ENCODE measurements at regions not wholly inside any gene's neighbourhood (a gene's known extent, or its start where the extent isn't known, plus 50 kb on each side); places are given as distances from the start of the nearest gene placed in this dataset.
A peak's percentile ranks its signal among the peaks of the same experiment; 100 is the strongest.

DNA sequence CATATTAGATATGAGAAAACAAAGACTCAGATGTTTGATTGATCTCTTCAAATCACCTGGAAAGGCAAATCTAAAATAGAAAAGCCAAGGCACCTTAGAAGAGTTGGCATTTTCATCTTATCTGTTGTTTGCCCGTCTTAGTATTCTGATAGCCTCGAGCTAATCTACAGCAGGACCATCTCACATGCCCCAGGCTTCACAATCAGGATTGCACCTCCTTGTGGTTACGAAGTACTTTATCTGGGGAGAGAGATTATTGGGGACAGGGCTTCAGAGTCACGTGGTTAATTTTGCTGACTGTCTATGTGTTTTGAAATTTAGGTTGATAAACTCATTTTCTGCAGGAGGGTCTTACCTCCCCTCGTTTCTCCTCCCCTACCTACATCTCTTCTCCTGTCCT lies 313.1 kb upstream of the ANXA10 start:
- Histone ChIP-seq H3K27me3 (ENCODE audit: insufficient read depth, low read length, poor library complexity, severe bottlenecking) (no peaks in the 10 kb centered on the region), H3K9me3 (ENCODE audit: insufficient read depth, low read depth, low read length) (no peaks in the 10 kb centered on the region), H3K9ac (ENCODE audit: low read depth, low read length, poor library complexity, severe bottlenecking) (no peak overlapping the region), H3F3A (ENCODE audit: low read depth) (no peaks in the 10 kb centered on the region), H3K9me2 (replicated peaks; ENCODE audit: low read depth, low read length) (no peaks in the 10 kb centered on the region), H4K20me1 (ENCODE audit: insufficient read depth, low read length, poor library complexity, severe bottlenecking) (no peaks in the 10 kb centered on the region), H3K4me3 (ENCODE audit: low read length, poor library complexity, severe bottlenecking) (peak overlapping the region; percentile 64), H3K36me3 (ENCODE audit: insufficient read depth, low read length) (no peaks in the 10 kb centered on the region), H2AFZ (ENCODE audit: low read length) (peak overlapping the region; percentile 83; the same call in 1 of the 2 replicates), H3K4me2 (ENCODE audit: low read depth, low read length, poor library complexity, severe bottlenecking) (peak overlapping the region; percentile 61), H3K4me1 (ENCODE audit: insufficient read depth, low read length, poor library complexity, severe bottlenecking) (no peaks in the 10 kb centered on the region), H3K79me2 (ENCODE audit: insufficient read depth, low read length) (no peaks in the 10 kb centered on the region)
- TF ChIP-seq EZH2phosphoT487 (IDR thresholded peaks at IDR 0.05; ENCODE audit: borderline replicate concordance): no peak
- TF ChIP-seq, protein P1, sequence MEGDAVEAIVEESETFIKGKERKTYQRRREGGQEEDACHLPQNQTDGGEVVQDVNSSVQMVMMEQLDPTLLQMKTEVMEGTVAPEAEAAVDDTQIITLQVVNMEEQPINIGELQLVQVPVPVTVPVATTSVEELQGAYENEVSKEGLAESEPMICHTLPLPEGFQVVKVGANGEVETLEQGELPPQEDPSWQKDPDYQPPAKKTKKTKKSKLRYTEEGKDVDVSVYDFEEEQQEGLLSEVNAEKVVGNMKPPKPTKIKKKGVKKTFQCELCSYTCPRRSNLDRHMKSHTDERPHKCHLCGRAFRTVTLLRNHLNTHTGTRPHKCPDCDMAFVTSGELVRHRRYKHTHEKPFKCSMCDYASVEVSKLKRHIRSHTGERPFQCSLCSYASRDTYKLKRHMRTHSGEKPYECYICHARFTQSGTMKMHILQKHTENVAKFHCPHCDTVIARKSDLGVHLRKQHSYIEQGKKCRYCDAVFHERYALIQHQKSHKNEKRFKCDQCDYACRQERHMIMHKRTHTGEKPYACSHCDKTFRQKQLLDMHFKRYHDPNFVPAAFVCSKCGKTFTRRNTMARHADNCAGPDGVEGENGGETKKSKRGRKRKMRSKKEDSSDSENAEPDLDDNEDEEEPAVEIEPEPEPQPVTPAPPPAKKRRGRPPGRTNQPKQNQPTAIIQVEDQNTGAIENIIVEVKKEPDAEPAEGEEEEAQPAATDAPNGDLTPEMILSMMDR (conservative IDR thresholded peaks at IDR 0.05; ENCODE audit: low read length): peak; percentile 20

GRCh38 chr4:167779864-167780263 lies 312.5 kb upstream of the ANXA10 start:
- Histone ChIP-seq H4K20me1 (ENCODE audit: insufficient read depth, low read length, poor library complexity, severe bottlenecking) (no peaks in the 10 kb centered on the region), H2AFZ (ENCODE audit: low read length) (peak overlapping the region; percentile 83), H3F3A (ENCODE audit: low read depth) (no peaks in the 10 kb centered on the region), H3K79me2 (ENCODE audit: insufficient read depth, low read length) (no peaks in the 10 kb centered on the region), H3K4me1 (ENCODE audit: insufficient read depth, low read length, poor library complexity, severe bottlenecking) (no peaks in the 10 kb centered on the region), H3K27me3 (ENCODE audit: insufficient read depth, low read length, poor library complexity, severe bottlenecking) (no peaks in the 10 kb centered on the region), H3K36me3 (ENCODE audit: insufficient read depth, low read length) (no peaks in the 10 kb centered on the region), H3K9me3 (ENCODE audit: insufficient read depth, low read depth, low read length) (no peaks in the 10 kb centered on the region), H3K9me2 (replicated peaks; ENCODE audit: low read depth, low read length) (no peaks in the 10 kb centered on the region), H3K4me2 (ENCODE audit: low read depth, low read length, poor library complexity, severe bottlenecking) (peak overlapping the region; percentile 61), H3K4me3 (ENCODE audit: low read length, poor library complexity, severe bottlenecking) (peak overlapping the region; percentile 64), H3K9ac (ENCODE audit: low read depth, low read length, poor library complexity, severe bottlenecking) (no peak overlapping the region)
- TF ChIP-seq EZH2phosphoT487 (IDR thresholded peaks at IDR 0.05; ENCODE audit: borderline replicate concordance): no peak
- TF ChIP-seq, protein P1 (conservative IDR thresholded peaks at IDR 0.05; ENCODE audit: low read length): no peak

GRCh38 chr4:167784826-167785225 lies 307.5 kb upstream of the ANXA10 start:
- TF ChIP-seq EZH2phosphoT487 (IDR thresholded peaks at IDR 0.05; ENCODE audit: borderline replicate concordance): no peak
- TF ChIP-seq, protein P1 (conservative IDR thresholded peaks at IDR 0.05; ENCODE audit: low read length): no peak
- H3K4me3 ChIP-seq (ENCODE audit: low read length, poor library complexity, severe bottlenecking): no peak overlapping the region
- no peaks in the 10 kb centered on the region for H3K27me3 ChIP-seq (ENCODE audit: insufficient read depth, low read length, poor library complexity, severe bottlenecking)
- no peak overlapping the region for H3K9ac ChIP-seq (ENCODE audit: low read depth, low read length, poor library complexity, severe bottlenecking)
- no peak overlapping the region for H2AFZ ChIP-seq (ENCODE audit: low read length)
- no peaks in the 10 kb centered on the region for H3K36me3 ChIP-seq (ENCODE audit: insufficient read depth, low read length)
- H3F3A ChIP-seq (ENCODE audit: low read depth): no peaks in the 10 kb centered on the region
- H3K4me1 ChIP-seq (ENCODE audit: insufficient read depth, low read length, poor library complexity, severe bottlenecking): no peaks in the 10 kb centered on the region
- H3K79me2 ChIP-seq (ENCODE audit: insufficient read depth, low read length): no peaks in the 10 kb centered on the region
- no peak overlapping the region for H3K4me2 ChIP-seq (ENCODE audit: low read depth, low read length, poor library complexity, severe bottlenecking)
- H3K9me3 ChIP-seq (ENCODE audit: insufficient read depth, low read depth, low read length): no peaks in the 10 kb centered on the region
- no peaks in the 10 kb centered on the region for H3K9me2 ChIP-seq (replicated peaks; ENCODE audit: low read depth, low read length)
- H4K20me1 ChIP-seq (ENCODE audit: insufficient read depth, low read length, poor library complexity, severe bottlenecking): no peaks in the 10 kb centered on the region
